ENCODE measurements at regions not wholly inside any gene's neighbourhood (a gene's known extent, or its start where the extent isn't known, plus 50 kb on each side); places are given as distances from the start of the nearest gene placed in this dataset.

DNA sequence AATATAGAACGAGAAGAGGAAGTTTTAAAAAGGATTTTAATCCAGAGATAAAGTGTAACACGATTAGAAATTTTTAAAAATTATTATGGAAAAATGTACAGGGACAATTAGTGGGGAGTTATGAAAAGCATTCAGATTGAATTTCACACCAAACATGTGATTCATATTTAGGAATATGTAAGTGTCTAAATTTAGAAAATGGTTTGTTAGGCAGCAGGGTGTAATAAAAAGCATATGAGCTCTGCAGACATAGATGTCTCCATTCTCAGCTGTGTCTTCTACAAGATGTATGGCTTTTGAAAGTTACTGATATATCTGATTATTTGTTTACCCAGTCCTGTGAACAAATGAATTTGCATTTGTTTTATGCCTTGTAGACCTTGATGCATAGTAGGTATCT, 638.9 kb upstream of the AGA start:
- no peaks in the 10 kb centered on the region for H3K36me3 Mint-ChIP-seq (ENCODE audit: low read depth, unreplicated experiment)
- H3K27me3 Mint-ChIP-seq (ENCODE audit: unreplicated experiment), result no peaks in the 10 kb centered on the region
- H3K4me3 Mint-ChIP-seq (ENCODE audit: unreplicated experiment), result no peak overlapping the region
- H3K27ac Mint-ChIP-seq (ENCODE audit: unreplicated experiment), result no peak overlapping the region
- no peak for DNase-seq (ENCODE audit: low spot score)
- no peaks in the 10 kb centered on the region for H3K9me3 Mint-ChIP-seq (ENCODE audit: unreplicated experiment)
- TF ChIP-seq, protein P1, sequence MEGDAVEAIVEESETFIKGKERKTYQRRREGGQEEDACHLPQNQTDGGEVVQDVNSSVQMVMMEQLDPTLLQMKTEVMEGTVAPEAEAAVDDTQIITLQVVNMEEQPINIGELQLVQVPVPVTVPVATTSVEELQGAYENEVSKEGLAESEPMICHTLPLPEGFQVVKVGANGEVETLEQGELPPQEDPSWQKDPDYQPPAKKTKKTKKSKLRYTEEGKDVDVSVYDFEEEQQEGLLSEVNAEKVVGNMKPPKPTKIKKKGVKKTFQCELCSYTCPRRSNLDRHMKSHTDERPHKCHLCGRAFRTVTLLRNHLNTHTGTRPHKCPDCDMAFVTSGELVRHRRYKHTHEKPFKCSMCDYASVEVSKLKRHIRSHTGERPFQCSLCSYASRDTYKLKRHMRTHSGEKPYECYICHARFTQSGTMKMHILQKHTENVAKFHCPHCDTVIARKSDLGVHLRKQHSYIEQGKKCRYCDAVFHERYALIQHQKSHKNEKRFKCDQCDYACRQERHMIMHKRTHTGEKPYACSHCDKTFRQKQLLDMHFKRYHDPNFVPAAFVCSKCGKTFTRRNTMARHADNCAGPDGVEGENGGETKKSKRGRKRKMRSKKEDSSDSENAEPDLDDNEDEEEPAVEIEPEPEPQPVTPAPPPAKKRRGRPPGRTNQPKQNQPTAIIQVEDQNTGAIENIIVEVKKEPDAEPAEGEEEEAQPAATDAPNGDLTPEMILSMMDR (IDR thresholded peaks at IDR 0.05; ENCODE audit: unreplicated experiment), result no peak
- H3K4me1 Mint-ChIP-seq (ENCODE audit: unreplicated experiment), result no peaks in the 10 kb centered on the region

DNA sequence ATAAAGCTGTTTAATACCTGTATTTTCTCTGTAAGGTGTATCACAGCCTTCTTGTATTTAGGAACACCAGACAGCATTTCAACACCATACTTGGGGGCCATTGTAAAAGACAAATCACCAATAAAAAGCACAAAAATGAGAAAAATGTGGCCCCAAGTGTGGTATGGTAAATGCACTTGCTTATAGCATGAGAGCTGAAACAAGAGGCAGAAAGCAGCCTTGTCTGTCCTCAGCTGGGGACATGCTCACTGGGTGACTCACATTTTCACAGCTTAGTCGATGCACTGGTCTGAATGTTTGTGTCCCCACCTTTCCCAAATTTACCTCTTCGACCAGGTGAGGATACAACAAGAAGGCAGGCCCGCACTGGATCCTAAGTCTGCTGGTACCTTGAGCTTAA, 639.7 kb upstream of the AGA start:
- Mint-ChIP-seq H3K4me1 (ENCODE audit: unreplicated experiment) (no peaks in the 10 kb centered on the region), H3K36me3 (ENCODE audit: low read depth, unreplicated experiment) (no peaks in the 10 kb centered on the region)
- no peak for DNase-seq (ENCODE audit: low spot score)

DNA sequence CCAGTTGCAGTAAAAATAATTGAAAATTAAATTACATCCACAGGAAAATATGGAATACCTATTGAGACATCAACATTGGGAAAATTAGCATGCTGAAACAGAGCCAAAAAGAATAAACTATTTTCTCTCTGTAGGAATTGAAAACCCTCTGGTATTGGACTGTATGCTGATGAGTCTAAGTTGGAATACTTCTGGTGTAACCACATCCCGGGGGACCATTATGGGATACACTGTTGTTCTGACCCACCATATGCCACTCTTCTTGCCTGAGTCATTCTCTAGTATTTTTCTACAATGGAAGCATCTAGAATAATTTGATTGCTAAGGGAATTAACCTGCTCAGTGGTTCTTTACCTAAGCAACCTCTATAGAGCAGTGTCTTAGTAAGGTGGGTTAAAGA, 640.7 kb upstream of the AGA start:
- TF ChIP-seq, protein P1 (IDR thresholded peaks at IDR 0.05; ENCODE audit: unreplicated experiment), result no peak
- H3K4me1 Mint-ChIP-seq (ENCODE audit: unreplicated experiment), result no peaks in the 10 kb centered on the region

More for the DNA sequence above, 639.7 kb upstream of the AGA start:
- Mint-ChIP-seq H3K9me3 (ENCODE audit: unreplicated experiment) (no peaks in the 10 kb centered on the region), H3K4me3 (ENCODE audit: unreplicated experiment) (no peak overlapping the region), H3K27me3 (ENCODE audit: unreplicated experiment) (no peaks in the 10 kb centered on the region), H3K27ac (ENCODE audit: unreplicated experiment) (no peak overlapping the region)
- TF ChIP-seq, protein P1 (IDR thresholded peaks at IDR 0.05; ENCODE audit: unreplicated experiment), result no peak

DNA sequence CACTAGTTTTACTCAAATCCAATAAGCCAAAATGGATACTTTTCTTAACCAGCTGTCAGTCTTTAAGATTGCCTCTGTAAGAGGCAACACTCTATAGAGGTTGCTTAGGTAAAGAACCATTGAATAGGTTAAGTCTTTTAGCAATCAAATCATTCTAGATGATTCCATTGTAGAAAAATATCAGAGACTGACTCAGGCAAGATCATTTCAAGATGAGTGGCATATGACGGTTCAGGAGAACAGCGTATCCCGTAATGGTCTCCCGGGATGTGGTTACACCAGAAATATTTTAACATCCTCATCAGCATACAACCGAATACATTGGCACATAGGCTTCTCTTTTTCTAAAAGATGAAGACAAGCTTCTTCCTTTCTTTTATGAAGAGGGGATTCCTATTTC, 641.7 kb upstream of the AGA start:
- no peak for DNase-seq (ENCODE audit: low spot score)
- H3K36me3 Mint-ChIP-seq (ENCODE audit: low read depth, unreplicated experiment), result no peaks in the 10 kb centered on the region
- no peaks in the 10 kb centered on the region for H3K27me3 Mint-ChIP-seq (ENCODE audit: unreplicated experiment)
- H3K4me1 Mint-ChIP-seq (ENCODE audit: unreplicated experiment), result no peaks in the 10 kb centered on the region
- no peak overlapping the region for H3K27ac Mint-ChIP-seq (ENCODE audit: unreplicated experiment)
- TF ChIP-seq, protein P1 (IDR thresholded peaks at IDR 0.05; ENCODE audit: unreplicated experiment), result no peak
- no peak overlapping the region for H3K4me3 Mint-ChIP-seq (ENCODE audit: unreplicated experiment)
- no peaks in the 10 kb centered on the region for H3K9me3 Mint-ChIP-seq (ENCODE audit: unreplicated experiment)

More for the DNA sequence above, 640.7 kb upstream of the AGA start:
- no peak for DNase-seq (ENCODE audit: low spot score)
- Mint-ChIP-seq H3K36me3 (ENCODE audit: low read depth, unreplicated experiment) (no peaks in the 10 kb centered on the region), H3K9me3 (ENCODE audit: unreplicated experiment) (no peaks in the 10 kb centered on the region), H3K27me3 (ENCODE audit: unreplicated experiment) (no peaks in the 10 kb centered on the region), H3K27ac (ENCODE audit: unreplicated experiment) (no peak overlapping the region), H3K4me3 (ENCODE audit: unreplicated experiment) (no peak overlapping the region)

DNA sequence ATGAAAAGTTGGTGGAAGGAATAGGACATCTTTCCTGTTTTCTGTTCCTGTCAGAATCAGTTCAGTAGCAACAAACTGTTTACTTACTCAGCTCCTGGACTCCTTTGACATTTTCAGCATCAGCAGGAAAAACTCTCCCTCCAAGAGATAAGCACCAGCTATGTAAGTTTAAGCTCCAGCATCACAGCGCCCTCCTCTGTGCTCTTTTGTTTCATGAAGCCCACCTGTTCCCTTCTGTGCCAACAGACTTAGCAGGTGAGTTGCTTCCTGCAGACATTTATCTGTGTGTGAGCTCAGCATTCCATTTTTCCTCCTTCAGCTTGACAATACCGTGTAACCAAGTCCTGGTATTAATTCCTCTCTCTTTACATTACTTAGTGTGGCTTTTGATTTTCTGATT, 644.1 kb upstream of the AGA start:
- Mint-ChIP-seq H3K4me1 (ENCODE audit: unreplicated experiment) (no peaks in the 10 kb centered on the region), H3K9me3 (ENCODE audit: unreplicated experiment) (no peaks in the 10 kb centered on the region), H3K4me3 (ENCODE audit: unreplicated experiment) (no peak overlapping the region), H3K27ac (ENCODE audit: unreplicated experiment) (no peak overlapping the region), H3K36me3 (ENCODE audit: low read depth, unreplicated experiment) (no peaks in the 10 kb centered on the region), H3K27me3 (ENCODE audit: unreplicated experiment) (no peaks in the 10 kb centered on the region)
- DNase-seq (ENCODE audit: low spot score), result peak; percentile 18
- TF ChIP-seq, protein P1 (IDR thresholded peaks at IDR 0.05; ENCODE audit: unreplicated experiment), result no peak

Data from endothelial cell (in vitro differentiated cells).